DMS114 treated with DMSO at 0.1 percent for 48 hours (cell line): ENCODE measurements at regions not wholly inside any gene's neighbourhood (a gene's known extent, or its start where the extent isn't known, plus 50 kb on each side); places are given as distances from the start of the nearest gene placed in this dataset.
"Not testable (repeated sequence)": the region's sequence is repeated elsewhere in the genome, so short reads cannot be mapped to it uniquely, and the experiment has no call there.

ENCODE experiments used
- DNase-seq: peaks from one replicate; lab custom pipeline; 2025; ENCODE audit not compliant: unreplicated experiment; lab: John Stamatoyannopoulos, UW

DNA sequence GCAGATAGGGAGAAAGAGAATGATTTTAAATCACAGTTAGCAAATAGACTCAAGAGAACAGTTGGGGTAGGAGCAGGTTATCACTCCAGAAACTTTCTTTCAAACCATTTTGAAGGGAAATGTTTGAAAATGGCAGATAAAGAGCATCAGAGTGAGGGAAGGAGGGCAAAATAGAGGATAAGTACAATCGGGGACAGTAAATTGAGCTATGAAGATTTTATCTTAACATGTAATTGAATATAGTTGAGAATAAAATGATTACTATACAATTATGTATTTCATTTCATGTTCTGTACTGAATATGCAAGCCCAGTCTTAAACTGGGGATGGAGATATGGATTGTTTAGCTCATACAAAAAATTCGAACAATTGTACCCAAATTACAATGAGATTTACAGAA lies 54.0 kb downstream of the MAP10 start:
- DNase-seq, result no peak

- DNase-seq, result no peak
These were observed 55.9 kb downstream of the MAP10 start for GRCh38 chr1:232861107-232861506.

- DNase-seq, result no peak
These were observed 58.5 kb downstream of the MAP10 start for GRCh38 chr1:232863544-232864275.

GRCh38 chr1:232865102-232865931 lies 60.1 kb downstream of the MAP10 start:
- no peak for DNase-seq

DNA sequence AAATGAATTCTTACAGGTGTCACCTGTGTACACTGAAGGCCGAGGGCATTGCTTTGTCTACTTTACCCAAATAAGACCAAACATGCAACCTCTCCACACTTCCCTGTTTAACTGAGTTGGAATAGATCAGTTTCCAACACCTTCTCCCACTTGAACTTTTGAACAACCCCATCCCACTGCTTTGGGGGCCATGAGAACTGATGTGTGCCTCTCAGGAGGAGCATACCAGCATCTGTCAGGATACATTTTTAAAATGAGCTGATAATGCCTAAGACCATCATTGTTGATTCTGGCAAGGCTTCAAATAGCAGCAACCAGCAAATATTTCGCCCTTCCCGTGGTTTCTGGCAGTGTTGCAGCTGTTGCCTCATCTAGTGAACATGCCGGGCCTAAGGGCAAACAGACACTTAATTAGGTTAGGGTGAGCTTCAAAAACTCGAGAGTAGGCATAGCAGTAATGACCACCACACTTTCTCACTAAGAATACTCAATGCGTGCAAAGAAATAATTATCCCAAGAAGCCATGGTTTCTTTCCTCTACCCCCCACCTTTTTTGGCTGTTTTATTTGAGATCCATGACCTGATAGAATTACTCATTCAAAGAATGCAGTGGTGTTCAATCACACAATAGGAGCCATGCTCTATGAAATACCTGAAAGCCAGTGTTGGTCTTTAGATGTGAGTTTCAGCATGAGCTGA lies 63.7 kb downstream of the MAP10 start:
- DNase-seq, result no peak

DNA sequence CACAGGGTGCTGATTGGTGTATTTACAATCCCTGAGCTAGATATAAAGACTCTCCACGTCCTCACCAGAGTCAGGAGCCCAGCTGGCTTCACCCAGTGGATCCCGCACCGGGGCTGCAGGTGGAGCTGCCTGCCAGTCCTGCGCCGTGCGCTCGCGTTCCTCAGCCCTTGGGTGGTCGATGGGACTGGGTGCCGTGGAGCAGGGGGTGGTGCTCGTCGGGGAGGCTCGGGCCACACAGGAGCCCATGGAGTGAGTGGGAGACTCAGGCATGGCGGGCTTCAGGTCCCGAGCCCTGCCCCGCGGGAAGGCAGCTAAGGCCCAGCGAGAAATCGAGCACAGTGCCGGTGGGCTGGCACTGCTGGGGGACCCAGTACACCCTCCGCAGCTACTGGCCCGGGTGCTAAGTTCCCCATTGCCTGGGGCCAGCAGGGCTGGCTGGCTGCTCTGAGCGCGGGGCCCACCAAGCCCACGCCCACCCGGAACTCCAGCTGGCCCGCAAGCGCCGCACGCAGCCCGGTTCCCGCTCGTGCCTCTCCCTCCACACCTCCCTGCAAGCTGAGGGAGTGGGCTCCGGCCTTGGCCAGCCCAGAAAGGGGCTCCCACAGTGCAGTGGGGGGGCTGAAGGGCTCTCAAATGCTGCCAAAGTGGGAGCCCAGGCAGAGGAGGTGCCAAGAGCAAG lies 66.2 kb downstream of the MAP10 start:
- not testable (repeated sequence) for DNase-seq

- no peak for DNase-seq
These were observed 67.1 kb downstream of the MAP10 start for GRCh38 chr1:232872284-232872683.

- DNase-seq, result no peak
These were observed 67.5 kb downstream of the MAP10 start for GRCh38 chr1:232872738-232873137.

DNA sequence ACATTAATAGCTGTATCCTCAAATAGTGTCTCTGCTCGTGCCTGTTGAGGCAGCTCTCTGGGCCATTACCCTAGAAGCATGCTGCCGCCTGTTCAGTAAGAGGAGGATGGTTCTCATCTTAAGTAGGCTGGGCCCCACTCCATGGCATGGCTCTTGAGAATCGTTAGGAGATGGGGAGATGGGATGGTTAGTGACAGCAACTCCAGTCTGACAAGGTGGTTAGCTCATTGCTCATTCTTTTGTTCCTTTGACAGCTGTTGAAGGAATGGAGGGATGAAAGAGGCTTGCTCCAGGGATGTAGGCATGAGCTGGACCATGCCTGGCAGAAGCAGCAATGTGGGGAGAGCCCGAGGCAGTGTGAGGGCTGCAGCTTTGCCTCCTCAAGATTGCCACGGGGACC lies 68.2 kb downstream of the MAP10 start:
- no peak for DNase-seq

GRCh38 chr1:232873931-232874330 lies 68.7 kb downstream of the MAP10 start:
- no peak for DNase-seq

GRCh38 chr1:232875536-232875935 lies 70.3 kb downstream of the MAP10 start:
- DNase-seq, result no peak

GRCh38 chr1:232876506-232877364 lies 71.5 kb downstream of the MAP10 start:
- DNase-seq, result no peak

DNA sequence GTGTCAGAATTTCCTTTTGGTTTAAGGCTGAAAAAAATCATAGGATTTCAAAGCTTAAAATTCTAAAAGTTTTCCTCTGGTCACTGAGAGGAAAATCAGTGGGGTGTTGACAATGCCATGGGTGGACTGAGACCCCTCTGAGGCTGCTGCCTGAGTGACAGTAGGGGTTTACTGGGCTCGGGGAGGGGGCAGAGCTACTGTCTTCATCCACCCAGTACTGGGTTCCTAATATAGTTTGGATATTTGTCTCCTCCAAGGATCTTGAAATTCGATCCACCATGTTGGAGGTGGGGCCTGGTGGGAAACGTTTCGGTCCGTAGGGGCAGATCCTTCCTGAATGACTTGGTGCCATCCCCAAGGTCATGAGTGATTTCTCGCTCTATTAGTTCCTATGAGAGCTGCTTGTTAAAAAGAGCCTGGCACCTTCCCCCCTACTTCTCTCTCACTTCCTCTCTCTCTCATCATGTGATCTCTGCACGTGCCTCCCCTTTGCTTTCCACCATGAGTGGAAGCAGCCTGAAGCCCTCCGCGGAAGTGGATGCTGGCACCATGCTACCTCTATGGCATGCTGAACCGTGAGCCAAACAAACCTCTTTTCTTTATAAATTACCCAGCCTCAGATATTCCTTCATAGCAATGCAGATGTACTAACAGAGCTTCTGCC lies 72.3 kb downstream of the MAP10 start:
- no peak for DNase-seq

DNA sequence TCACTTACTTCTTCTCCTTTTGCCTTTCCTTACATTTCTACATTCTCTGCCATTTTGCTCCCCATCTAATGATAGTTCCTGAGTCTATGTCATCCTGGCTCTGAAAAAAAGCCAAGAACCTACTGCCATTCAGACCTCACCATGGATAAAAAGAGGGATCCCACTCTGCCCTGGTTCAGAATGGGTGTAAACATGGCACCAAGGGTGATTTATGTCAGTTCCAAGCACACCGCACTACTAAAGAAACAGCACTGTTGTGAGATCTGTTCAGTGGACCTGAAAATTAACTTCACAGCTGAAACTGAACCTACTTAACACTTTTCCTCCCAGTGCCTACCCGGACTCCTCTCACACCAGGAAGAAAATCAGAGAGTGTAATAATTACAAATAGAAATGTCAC lies 72.3 kb upstream of the NTPCR start:
- DNase-seq, result no peak

DNA sequence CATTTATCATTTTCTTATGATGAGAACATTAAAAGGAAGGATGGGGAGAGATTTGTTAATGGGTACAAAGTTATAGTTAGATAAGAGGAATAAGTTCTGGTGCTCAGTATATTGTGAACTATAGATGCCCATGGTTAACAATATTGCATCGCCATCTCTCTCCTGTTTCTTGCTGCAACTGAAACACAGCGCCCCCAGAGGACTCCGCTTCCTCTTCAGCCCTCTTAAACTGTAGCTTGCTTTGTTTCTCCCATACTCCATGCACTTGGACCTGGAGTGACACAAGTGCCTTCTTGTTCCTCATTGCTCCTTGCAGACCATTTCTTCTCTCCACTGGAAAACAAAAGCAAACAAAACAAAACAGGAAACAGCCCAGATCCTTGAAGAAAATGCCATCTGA lies 70.1 kb upstream of the NTPCR start:
- DNase-seq, result peak; percentile 2

DNA sequence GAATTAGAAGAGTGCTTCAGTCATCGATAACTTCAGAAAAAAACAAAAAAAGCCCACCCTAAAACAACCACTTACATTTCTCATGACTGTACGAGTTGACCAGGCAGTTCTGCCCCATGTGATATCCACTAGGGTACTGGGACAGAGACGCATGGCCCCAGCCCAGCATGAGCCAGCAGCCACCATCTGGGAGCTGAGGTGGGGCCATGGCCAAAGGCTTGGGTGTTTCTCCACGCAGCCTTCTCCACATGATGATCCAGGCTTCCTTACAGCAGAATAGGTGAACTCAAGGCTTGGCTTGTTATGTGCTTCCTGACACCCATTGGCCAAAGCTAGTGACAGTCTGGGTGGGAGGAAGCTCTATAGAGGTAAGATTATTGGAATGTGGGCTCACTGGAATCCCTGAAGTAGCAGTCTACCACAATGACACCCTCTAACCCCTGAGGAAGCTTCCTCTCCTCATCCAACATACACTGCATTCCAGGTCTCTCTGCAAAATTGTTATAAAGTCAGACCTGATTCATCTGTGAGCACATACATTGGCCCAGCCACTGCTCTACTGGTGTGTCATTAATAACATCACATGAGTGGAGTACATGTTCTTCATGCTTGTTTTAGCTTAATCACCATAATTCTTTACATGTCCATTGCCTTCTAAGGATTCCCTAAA lies 66.3 kb upstream of the NTPCR start:
- no peak for DNase-seq

DNA sequence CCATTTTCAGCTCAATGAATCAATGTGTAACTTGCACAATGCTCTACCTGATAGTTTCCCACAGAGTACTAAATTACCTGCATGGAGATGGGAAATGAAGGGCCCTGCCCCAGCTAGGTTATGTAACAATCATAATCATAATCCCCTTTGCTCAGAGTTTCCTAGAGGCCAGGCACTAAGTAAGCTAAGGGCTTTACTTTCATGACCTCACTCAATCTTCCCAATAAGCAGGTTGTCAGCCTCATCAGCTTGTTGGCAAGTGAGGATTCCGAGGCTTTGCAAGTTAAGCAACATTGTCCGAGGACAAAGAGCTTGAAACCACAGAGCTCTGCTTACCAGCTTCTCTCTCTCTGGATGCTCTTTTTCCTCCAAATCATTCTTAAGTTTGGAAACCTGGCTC lies 64.1 kb upstream of the NTPCR start:
- DNase-seq, result no peak

DNA sequence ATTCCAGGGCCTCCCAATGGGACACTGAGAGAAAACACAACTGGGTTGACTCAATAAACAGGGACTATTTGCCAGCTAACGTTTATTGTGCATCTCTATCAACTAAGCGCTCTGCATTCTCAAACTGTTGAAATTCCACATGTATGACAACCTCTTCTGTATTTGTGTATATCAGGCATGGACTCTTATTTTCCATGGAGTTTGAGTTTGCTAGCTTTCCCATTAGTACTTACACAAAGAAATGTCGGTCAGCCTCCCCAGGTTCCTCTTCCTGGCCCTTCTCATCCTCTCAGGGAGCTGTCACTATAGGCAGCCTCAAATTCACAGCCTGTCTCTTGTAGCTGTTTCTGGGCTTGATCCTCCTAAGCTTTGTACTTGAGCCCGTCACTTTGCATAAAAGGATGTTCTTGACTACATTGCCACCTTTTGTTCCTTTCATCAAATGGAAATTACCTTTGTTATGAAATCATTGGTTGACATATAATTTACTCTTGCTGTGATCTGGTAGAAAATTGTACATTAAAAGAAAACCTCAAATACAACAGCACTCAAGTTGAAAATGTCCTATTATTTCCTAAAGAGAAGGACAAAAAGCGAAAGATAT lies 60.0 kb upstream of the NTPCR start:
- no peak for DNase-seq

- DNase-seq, result no peak
These were observed 59.3 kb upstream of the NTPCR start for GRCh38 chr1:232891071-232891470.
